GM12878 (cell line): ENCODE measurements at regions not wholly inside any gene's neighbourhood (a gene's known extent, or its start where the extent isn't known, plus 50 kb on each side); places are given as distances from the start of the nearest gene placed in this dataset.

Experiments used
- ATAC-seq: fragments of 200-7000 bp; cut with Tn5 transposase; 3 replicates; pipeline ENCODE4 v1.9.1; 2020; ENCODE audit warnings: mild to moderate bottlenecking, moderate library complexity
- BruUV-seq: library from RNA; stranded (reverse); fragments of 400-500 nt; replicated peaks from 2 replicates; lab custom pipeline; 2021; lab: Mats Ljungman, UMichigan
- CTCF ChIA-PET: fragments of 300-600 bp; sonication (Branson Sonifier 250); formaldehyde crosslinking; extraction: SDS; loops from one replicate; lab custom pipeline; 2021; ENCODE audit warnings: inconsistent platforms; lab: Yijun Ruan, JAX
- POLR2A ChIA-PET: fragments of 350-600 bp; formaldehyde crosslinking; extraction: SDS; loops from one replicate; lab custom pipeline; 2021; ENCODE audit warnings: inconsistent platforms; lab: Charles Lee
- RAD21 ChIA-PET: fragments of 300-600 bp; sonication (Branson Sonifier 250); formaldehyde crosslinking; loops from one replicate; lab custom pipeline; 2023; ENCODE audit warnings: antibody characterized with exemption; ENCODE audit not compliant: unreplicated experiment; lab: Charles Lee
- SMC1A ChIA-PET: fragments of 300-600 bp; sonication (Branson Sonifier 250); formaldehyde crosslinking; loops from one replicate; lab custom pipeline; 2023; ENCODE audit not compliant: unreplicated experiment, uncharacterized antibody; lab: Charles Lee
- DNase-seq: peaks from one replicate; pipeline ENCODE4 v3.0.0-alpha.2; 2011; ENCODE audit warnings: low read depth, low spot score
- FAIRE-seq: peaks from 3 replicates; lab custom pipeline; 2011; peaks lifted over from hg19 to GRCh38; lab: Jason Lieb, UNC
- H2AFZ ChIP-seq: 2 replicates; pipeline ENCODE4 v1.6.0; 2011; ENCODE audit warnings: low read depth, low read length, control low read depth; ENCODE audit not compliant: control insufficient read depth
- H3K27ac ChIP-seq: 2 replicates; pipeline ENCODE4 v1.5.1; 2011; ENCODE audit warnings: control low read depth; ENCODE audit not compliant: control insufficient read depth, insufficient read depth
- H3K27me3 ChIP-seq, 2 experiments: replicated peaks in 1 of 2; 2 replicates each; pipeline versions ENCODE4 v1.6.0 to v1.6.1; 2011; ENCODE audit warnings: low read length in 1 of 2; ENCODE audit not compliant: control insufficient read depth in 2 of 2, insufficient read depth in 2 of 2
- H3K36me3 ChIP-seq, 2 experiments: 2 replicates each; pipeline ENCODE4 v1.5.1; 2011; ENCODE audit warnings: low read length in 1 of 2; ENCODE audit not compliant: control insufficient read depth in 2 of 2, insufficient read depth in 2 of 2
- H3K4me1 ChIP-seq: 2 replicates; pipeline ENCODE4 v1.6.1; 2011; ENCODE audit warnings: mild to moderate bottlenecking, low read length, moderate library complexity, mixed read lengths; ENCODE audit not compliant: control insufficient read depth, insufficient read depth
- H3K4me2 ChIP-seq: 2 replicates; pipeline ENCODE4 v1.6.0; 2011; ENCODE audit warnings: control low read depth; ENCODE audit not compliant: control insufficient read depth, insufficient read depth
- H3K4me3 ChIP-seq: fragments of 200-600 bp; sonication (generic); 2 replicates; pipeline ENCODE4 v1.5.1; 2016
- H3K79me2 ChIP-seq: 2 replicates; pipeline ENCODE4 v1.6.0; 2011; ENCODE audit warnings: low read length; ENCODE audit not compliant: control insufficient read depth, insufficient read depth
- H3K9ac ChIP-seq: 2 replicates; pipeline ENCODE4 v1.8.0; 2011; ENCODE audit warnings: low read length, control low read depth, mixed read lengths; ENCODE audit not compliant: control insufficient read depth, insufficient read depth
- H3K9me3 ChIP-seq: replicated peaks from 3 replicates; pipeline ENCODE4 v1.5.1; 2011; ENCODE audit warnings: mild to moderate bottlenecking, low read length; ENCODE audit not compliant: control insufficient read depth, insufficient read depth
- H4K20me1 ChIP-seq: 2 replicates; pipeline ENCODE4 v1.6.0; 2011; ENCODE audit not compliant: control insufficient read depth, insufficient read depth
- EZH2 ChIP-seq: IDR thresholded peaks from 2 replicates; pipeline ENCODE4 v1.6.1; 2012; ENCODE audit warnings: low read depth, mild to moderate bottlenecking, control low read depth, inconsistent platforms, low read length, borderline replicate concordance; ENCODE audit not compliant: control insufficient read depth
- RAD51 ChIP-seq: fragments of 450-650 bp; IDR thresholded peaks from 2 replicates; pipeline ENCODE4 v1.6.1; 2016; ENCODE audit warnings: moderate library complexity, mild to moderate bottlenecking, inconsistent platforms
- RELA ChIP-seq: fragments of 450-650 bp; IDR thresholded peaks from 2 replicates; pipeline ENCODE4 v1.8.0; 2014; ENCODE audit warnings: borderline replicate concordance; ENCODE audit not compliant: partially characterized antibody
- RFX5 ChIP-seq: IDR thresholded peaks from 2 replicates; pipeline ENCODE4 v1.6.1; 2011; ENCODE audit warnings: low read depth, low read length, improper control_type of control experiment
- SP1 ChIP-seq: IDR thresholded peaks from one replicate; pipeline ENCODE4 v1.6.1; 2011; ENCODE audit warnings: low read depth, low read length
- TARDBP ChIP-seq: IDR thresholded peaks from 2 replicates; pipeline ENCODE4 v1.6.1; 2016; ENCODE audit warnings: borderline replicate concordance
- WGBS: methylation state at CpG from one replicate; pipeline ENCODE4 v1.1.6; 2016; ENCODE audit warnings: low lambda C conversion rate; ENCODE audit not compliant: insufficient replicate concordance, insufficient coverage; ENCODE audit errors: missing lambda C conversion rate; 5-methylcytosine and 5-hydroxymethylcytosine counted together
- in situ Hi-C: fragments of 300-500 bp; cut with MboI; formaldehyde crosslinking; loops from 9 replicates; pipeline ENCODE4 v1.14.3; 2018; ENCODE audit warnings: mixed read lengths
- intact Hi-C: fragments of 100-400 bp; cut with micrococcal nuclease; formaldehyde crosslinking; loops from one replicate; pipeline ENCODE4 v1.14.2; 2022; ENCODE audit not compliant: unreplicated experiment
- TF ChIP-seq, protein P1 (sequence below): fragments of 450-650 bp; IDR thresholded peaks from 2 replicates; pipeline ENCODE4 v1.6.1; 2017; ENCODE audit warnings: low read depth, mild to moderate bottlenecking, moderate library complexity
- TF ChIP-seq, protein P2 (sequence below): fragments of 450-650 bp; IDR thresholded peaks from 2 replicates; pipeline ENCODE4 v1.6.1; 2017; ENCODE audit warnings: mild to moderate bottlenecking, moderate library complexity
- TF ChIP-seq, protein P3 (sequence below): IDR thresholded peaks from 2 replicates; pipeline ENCODE4 v1.6.1; 2012; ENCODE audit warnings: low read depth, low read length, improper control_type of control experiment

DNA sequence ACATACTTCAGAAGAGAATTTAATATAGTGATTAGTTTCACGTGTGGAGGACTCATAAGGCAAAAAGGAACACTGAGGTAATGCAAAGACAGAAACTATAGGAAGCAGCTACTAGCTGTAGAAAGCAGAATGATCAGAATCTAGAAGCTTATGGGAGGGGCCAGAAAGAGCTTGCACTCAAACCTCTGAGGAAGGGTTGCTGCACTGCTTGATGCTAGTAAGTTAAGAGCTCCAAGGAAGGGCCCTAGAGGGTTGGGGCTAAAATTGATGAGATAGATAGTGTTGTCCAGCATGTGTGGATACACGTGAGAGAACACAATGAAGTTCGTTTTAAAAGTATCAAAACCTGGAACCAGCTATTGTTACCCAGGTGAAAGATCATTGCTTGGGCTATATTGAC is 311.1 kb downstream of the SLC6A15 start:
- no peaks in the 10 kb centered on the region for H3K9me3 ChIP-seq
- RAD21 ChIA-PET, result no interaction called here
- no peaks in the 10 kb centered on the region for H3K36me3 ChIP-seq
- no peak overlapping the region for H3K4me3 ChIP-seq
- no peak for FAIRE-seq
- ATAC-seq, result no peak
- H3K9ac ChIP-seq, result no peak overlapping the region
- BruUV-seq, result no TSS peak
- WGBS, result 2% methylated on average over 3 of the region's 3 CpGs
- no peaks in the 10 kb centered on the region for H3K79me2 ChIP-seq
- no peaks in the 10 kb centered on the region for H3K27me3 ChIP-seq
- H3K4me2 ChIP-seq, result no peak overlapping the region
- intact Hi-C loops, result no loop called here
- no peak overlapping the region for H3K27ac ChIP-seq
- in situ Hi-C loops, result no loop called here
- SMC1A ChIA-PET, result interaction anchor here (0.8 to 1.5 kb wide), 2 partner anchors 12 to 21 kb away, joined by 3 to 4 read pairs; no protein-coding TSS in a partner anchor
- no peak for DNase-seq
- no peak for TF ChIP-seq RFX5
- no peak for TF ChIP-seq RELA
- TF ChIP-seq, protein P1, sequence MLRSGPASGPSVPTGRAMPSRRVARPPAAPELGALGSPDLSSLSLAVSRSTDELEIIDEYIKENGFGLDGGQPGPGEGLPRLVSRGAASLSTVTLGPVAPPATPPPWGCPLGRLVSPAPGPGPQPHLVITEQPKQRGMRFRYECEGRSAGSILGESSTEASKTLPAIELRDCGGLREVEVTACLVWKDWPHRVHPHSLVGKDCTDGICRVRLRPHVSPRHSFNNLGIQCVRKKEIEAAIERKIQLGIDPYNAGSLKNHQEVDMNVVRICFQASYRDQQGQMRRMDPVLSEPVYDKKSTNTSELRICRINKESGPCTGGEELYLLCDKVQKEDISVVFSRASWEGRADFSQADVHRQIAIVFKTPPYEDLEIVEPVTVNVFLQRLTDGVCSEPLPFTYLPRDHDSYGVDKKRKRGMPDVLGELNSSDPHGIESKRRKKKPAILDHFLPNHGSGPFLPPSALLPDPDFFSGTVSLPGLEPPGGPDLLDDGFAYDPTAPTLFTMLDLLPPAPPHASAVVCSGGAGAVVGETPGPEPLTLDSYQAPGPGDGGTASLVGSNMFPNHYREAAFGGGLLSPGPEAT, result no peak
- no peak for TF ChIP-seq TARDBP
- TF ChIP-seq, protein P2, sequence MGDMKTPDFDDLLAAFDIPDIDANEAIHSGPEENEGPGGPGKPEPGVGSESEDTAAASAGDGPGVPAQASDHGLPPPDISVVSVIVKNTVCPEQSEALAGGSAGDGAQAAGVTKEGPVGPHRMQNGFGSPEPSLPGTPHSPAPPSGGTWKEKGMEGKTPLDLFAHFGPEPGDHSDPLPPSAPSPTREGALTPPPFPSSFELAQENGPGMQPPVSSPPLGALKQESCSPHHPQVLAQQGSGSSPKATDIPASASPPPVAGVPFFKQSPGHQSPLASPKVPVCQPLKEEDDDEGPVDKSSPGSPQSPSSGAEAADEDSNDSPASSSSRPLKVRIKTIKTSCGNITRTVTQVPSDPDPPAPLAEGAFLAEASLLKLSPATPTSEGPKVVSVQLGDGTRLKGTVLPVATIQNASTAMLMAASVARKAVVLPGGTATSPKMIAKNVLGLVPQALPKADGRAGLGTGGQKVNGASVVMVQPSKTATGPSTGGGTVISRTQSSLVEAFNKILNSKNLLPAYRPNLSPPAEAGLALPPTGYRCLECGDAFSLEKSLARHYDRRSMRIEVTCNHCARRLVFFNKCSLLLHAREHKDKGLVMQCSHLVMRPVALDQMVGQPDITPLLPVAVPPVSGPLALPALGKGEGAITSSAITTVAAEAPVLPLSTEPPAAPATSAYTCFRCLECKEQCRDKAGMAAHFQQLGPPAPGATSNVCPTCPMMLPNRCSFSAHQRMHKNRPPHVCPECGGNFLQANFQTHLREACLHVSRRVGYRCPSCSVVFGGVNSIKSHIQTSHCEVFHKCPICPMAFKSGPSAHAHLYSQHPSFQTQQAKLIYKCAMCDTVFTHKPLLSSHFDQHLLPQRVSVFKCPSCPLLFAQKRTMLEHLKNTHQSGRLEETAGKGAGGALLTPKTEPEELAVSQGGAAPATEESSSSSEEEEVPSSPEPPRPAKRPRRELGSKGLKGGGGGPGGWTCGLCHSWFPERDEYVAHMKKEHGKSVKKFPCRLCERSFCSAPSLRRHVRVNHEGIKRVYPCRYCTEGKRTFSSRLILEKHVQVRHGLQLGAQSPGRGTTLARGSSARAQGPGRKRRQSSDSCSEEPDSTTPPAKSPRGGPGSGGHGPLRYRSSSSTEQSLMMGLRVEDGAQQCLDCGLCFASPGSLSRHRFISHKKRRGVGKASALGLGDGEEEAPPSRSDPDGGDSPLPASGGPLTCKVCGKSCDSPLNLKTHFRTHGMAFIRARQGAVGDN, result no peak
- no peak for TF ChIP-seq RAD51
- no peak for TF ChIP-seq EZH2
- TF ChIP-seq SP1, result no peak
- TF ChIP-seq, protein P3, sequence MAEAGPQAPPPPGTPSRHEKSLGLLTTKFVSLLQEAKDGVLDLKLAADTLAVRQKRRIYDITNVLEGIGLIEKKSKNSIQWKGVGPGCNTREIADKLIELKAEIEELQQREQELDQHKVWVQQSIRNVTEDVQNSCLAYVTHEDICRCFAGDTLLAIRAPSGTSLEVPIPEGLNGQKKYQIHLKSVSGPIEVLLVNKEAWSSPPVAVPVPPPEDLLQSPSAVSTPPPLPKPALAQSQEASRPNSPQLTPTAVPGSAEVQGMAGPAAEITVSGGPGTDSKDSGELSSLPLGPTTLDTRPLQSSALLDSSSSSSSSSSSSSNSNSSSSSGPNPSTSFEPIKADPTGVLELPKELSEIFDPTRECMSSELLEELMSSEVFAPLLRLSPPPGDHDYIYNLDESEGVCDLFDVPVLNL, result no peak
- no peaks in the 10 kb centered on the region for H4K20me1 ChIP-seq
- CTCF ChIA-PET, result no interaction called here
- no peak overlapping the region for H2AFZ ChIP-seq
- POLR2A ChIA-PET, result no interaction called here
- no peaks in the 10 kb centered on the region for H3K4me1 ChIP-seq
